DND-41 (cell line): ENCODE measurements at regions not wholly inside any gene's neighbourhood (a gene's known extent, or its start where the extent isn't known, plus 50 kb on each side); places are given as distances from the start of the nearest gene placed in this dataset.

Experiments
- ATAC-seq: fragments of 200-7000 bp; cut with Tn5 transposase; 3 replicates; pipeline ENCODE4 v1.9.1; 2021; ENCODE audit warnings: low read depth; ENCODE audit not compliant: insufficient read depth
- DNase-seq: peaks from one replicate; pipeline ENCODE4 v3.0.0-alpha.2; 2020
- H2AFZ ChIP-seq: 2 replicates; pipeline ENCODE4 v1.6.0; 2012; ENCODE audit warnings: low read depth, low read length
- H3K27ac ChIP-seq: 2 replicates; pipeline ENCODE4 v1.5.1; 2012; ENCODE audit warnings: low read length, inconsistent platforms
- H3K27me3 ChIP-seq: fragments of 200-600 bp; sonication (generic); 2 replicates; pipeline ENCODE4 v1.6.0; 2012; ENCODE audit warnings: low read length, mild to moderate bottlenecking, inconsistent platforms; ENCODE audit not compliant: insufficient read depth, poor library complexity
- H3K36me3 ChIP-seq: 2 replicates; pipeline ENCODE4 v1.5.1; 2012; ENCODE audit warnings: low read length, inconsistent platforms; ENCODE audit not compliant: insufficient read depth
- H3K4me1 ChIP-seq: 2 replicates; pipeline ENCODE4 v1.5.1; 2012; ENCODE audit warnings: mild to moderate bottlenecking, low read length; ENCODE audit not compliant: insufficient read depth
- H3K4me2 ChIP-seq: 2 replicates; pipeline ENCODE4 v1.6.0; 2012; ENCODE audit warnings: mild to moderate bottlenecking, moderate library complexity, low read length, inconsistent platforms; ENCODE audit not compliant: insufficient read depth
- H3K4me3 ChIP-seq, 2 experiments: fragments of 200-600 bp in 1 of 2; shearing (Covaris generic) in 1 of 2; 2 replicates each; pipeline ENCODE4 v1.5.1; 2012 to 2016; ENCODE audit warnings: inconsistent platforms in 2 of 2, low read length in 2 of 2, mild to moderate bottlenecking in 2 of 2, low read depth in 1 of 2, moderate library complexity in 1 of 2
- H3K79me2 ChIP-seq: 2 replicates; pipeline ENCODE4 v1.6.0; 2012; ENCODE audit warnings: low read length, inconsistent platforms; ENCODE audit not compliant: insufficient read depth
- H3K9ac ChIP-seq: 2 replicates; pipeline ENCODE4 v1.6.0; 2012; ENCODE audit warnings: low read depth, mild to moderate bottlenecking, inconsistent platforms, low read length, moderate library complexity
- H3K9me3 ChIP-seq: 2 replicates; pipeline ENCODE4 v1.5.1; 2012; ENCODE audit warnings: low read length, moderate library complexity, mild to moderate bottlenecking, inconsistent platforms; ENCODE audit not compliant: insufficient read depth, severe bottlenecking
- H4K20me1 ChIP-seq: 2 replicates; pipeline ENCODE4 v1.6.0; 2012; ENCODE audit warnings: low read length; ENCODE audit not compliant: insufficient read depth
- EZH2 ChIP-seq: IDR thresholded peaks from 3 replicates; pipeline ENCODE4 v1.6.1; 2012; ENCODE audit warnings: borderline replicate concordance, low read depth, mild to moderate bottlenecking, moderate library complexity, low read length, inconsistent platforms; ENCODE audit not compliant: severe bottlenecking
- TF ChIP-seq, protein P1 (sequence below): IDR thresholded peaks from 2 replicates; pipeline ENCODE4 v1.5.1; 2012; ENCODE audit warnings: borderline replicate concordance, low read length, moderate library complexity, mild to moderate bottlenecking; ENCODE audit not compliant: poor library complexity, severe bottlenecking; ENCODE audit errors: extremely low read depth

DNA sequence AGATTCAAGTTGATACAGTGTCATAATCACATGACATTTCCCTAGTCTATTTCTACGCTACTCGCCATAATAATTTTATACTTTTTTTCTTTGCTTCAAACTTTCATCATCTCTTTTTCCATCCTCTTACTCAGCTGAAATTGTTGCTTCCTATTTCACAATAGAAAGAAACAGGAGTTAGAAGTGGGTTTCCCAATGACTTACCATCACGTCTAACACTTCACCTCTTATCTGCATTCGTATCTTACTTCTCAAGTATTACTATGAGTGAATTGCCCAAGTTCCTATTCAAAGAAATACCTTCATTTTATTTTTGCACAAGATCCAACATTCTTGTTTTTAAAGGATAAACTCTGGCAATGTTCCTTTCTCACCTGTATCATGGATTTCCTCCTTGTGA is 1539.9 kb downstream of the SI start:
- Histone ChIP-seq H3K27ac (no peak overlapping the region), H4K20me1 (no peaks in the 10 kb centered on the region), H3K27me3 (no peaks in the 10 kb centered on the region), H3K4me1 (no peaks in the 10 kb centered on the region), H3K36me3 (no peaks in the 10 kb centered on the region), H3K9me3 (no peaks in the 10 kb centered on the region), H3K4me2 (no peak overlapping the region), H3K9ac (no peak overlapping the region), H2AFZ (no peak overlapping the region), H3K4me3 (no peak overlapping the region), H3K79me2 (no peaks in the 10 kb centered on the region)
- DNase-seq (no peak), ATAC-seq (no peak)
- no peak for TF ChIP-seq EZH2
- TF ChIP-seq, protein P1, sequence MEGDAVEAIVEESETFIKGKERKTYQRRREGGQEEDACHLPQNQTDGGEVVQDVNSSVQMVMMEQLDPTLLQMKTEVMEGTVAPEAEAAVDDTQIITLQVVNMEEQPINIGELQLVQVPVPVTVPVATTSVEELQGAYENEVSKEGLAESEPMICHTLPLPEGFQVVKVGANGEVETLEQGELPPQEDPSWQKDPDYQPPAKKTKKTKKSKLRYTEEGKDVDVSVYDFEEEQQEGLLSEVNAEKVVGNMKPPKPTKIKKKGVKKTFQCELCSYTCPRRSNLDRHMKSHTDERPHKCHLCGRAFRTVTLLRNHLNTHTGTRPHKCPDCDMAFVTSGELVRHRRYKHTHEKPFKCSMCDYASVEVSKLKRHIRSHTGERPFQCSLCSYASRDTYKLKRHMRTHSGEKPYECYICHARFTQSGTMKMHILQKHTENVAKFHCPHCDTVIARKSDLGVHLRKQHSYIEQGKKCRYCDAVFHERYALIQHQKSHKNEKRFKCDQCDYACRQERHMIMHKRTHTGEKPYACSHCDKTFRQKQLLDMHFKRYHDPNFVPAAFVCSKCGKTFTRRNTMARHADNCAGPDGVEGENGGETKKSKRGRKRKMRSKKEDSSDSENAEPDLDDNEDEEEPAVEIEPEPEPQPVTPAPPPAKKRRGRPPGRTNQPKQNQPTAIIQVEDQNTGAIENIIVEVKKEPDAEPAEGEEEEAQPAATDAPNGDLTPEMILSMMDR = no peak

DNA sequence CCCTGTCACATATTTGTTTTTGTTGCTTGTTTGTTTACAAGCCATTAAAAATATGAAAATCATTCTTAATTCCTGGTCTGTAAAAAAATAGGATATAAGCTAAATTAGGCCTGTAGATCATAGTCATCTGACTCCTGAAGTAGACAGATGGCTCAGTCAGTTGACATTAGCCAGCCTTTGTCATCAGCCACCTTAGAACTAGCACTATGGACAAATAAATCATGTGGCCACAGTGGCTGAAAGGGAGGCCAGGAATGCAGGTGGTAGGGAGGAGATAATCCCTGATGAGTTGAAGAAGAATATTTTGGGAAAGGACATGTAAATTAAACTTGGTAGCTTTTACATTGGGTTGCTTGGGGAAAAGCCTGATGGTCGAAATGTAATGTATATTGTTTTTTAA is 1544.9 kb downstream of the SI start:
- Histone ChIP-seq H3K4me3 (no peak overlapping the region), H3K79me2 (no peaks in the 10 kb centered on the region), H3K9ac (no peak overlapping the region), H3K4me2 (no peak overlapping the region), H3K9me3 (no peaks in the 10 kb centered on the region), H3K27me3 (no peaks in the 10 kb centered on the region), H3K27ac (no peak overlapping the region), H2AFZ (no peak overlapping the region), H3K36me3 (no peaks in the 10 kb centered on the region), H4K20me1 (no peaks in the 10 kb centered on the region), H3K4me1 (no peaks in the 10 kb centered on the region)
- TF ChIP-seq, protein P1 = no peak
- TF ChIP-seq EZH2 = no peak
- DNase-seq (no peak), ATAC-seq (no peak)

DNA sequence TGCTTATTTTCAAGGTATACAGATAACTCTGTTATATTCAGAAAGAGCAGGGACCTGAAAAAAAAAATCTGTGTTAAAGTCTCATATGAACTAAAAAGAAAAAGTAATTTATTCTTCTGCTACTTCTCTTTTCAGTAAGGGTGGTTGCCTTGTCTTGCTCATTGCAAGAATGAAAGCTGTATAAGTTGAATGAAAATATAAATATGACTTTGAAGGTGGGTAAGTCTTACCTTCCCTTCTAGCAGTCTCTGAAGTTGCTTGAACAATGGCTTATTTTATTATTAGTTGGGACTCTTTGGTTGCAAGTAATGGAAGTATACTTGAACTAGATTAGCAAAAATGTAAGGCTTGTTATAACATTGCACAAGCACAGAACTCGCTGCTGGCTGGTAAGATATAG is 1554.9 kb downstream of the SI start:
- H3K4me1 ChIP-seq = no peaks in the 10 kb centered on the region
- no peak overlapping the region for H3K4me2 ChIP-seq
- ATAC-seq (no peak), DNase-seq (no peak)
- no peaks in the 10 kb centered on the region for H3K36me3 ChIP-seq
- TF ChIP-seq EZH2 = no peak
- TF ChIP-seq, protein P1 = no peak
- H3K9ac ChIP-seq = no peak overlapping the region
- no peaks in the 10 kb centered on the region for H3K27me3 ChIP-seq
- H4K20me1 ChIP-seq = no peaks in the 10 kb centered on the region
- H3K9me3 ChIP-seq = no peaks in the 10 kb centered on the region
- H2AFZ ChIP-seq = no peak overlapping the region
- no peak overlapping the region for H3K4me3 ChIP-seq
- no peak overlapping the region for H3K27ac ChIP-seq
- H3K79me2 ChIP-seq = no peaks in the 10 kb centered on the region

DNA sequence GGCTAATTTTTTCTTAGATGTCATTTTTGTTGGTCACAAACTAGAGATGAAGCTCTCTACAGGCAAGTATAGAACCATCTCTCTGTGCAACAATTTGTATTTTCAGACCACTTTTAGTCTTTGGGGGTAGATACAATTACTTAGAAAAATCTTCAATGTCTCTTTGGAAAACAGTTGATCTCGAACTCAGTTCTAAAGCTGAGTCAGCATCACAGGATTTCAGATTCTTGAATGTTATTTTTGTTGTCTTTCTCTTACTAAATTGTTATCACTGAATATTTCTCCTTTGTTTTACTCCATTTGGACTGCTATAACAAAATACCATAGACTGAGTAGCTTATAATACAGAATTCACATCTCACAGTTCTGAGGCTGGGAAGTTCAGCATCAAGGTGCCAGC is 1557.0 kb downstream of the SI start:
- no peaks in the 10 kb centered on the region for H3K9me3 ChIP-seq
- no peak overlapping the region for H3K4me2 ChIP-seq
- no peaks in the 10 kb centered on the region for H3K79me2 ChIP-seq

More for the DNA sequence above, 1557.0 kb downstream of the SI start:
- H3K36me3 ChIP-seq = no peaks in the 10 kb centered on the region
- no peaks in the 10 kb centered on the region for H3K27me3 ChIP-seq
- no peak overlapping the region for H3K27ac ChIP-seq
- DNase-seq (no peak), ATAC-seq (no peak)
- no peaks in the 10 kb centered on the region for H3K4me1 ChIP-seq
- TF ChIP-seq, protein P1 = no peak
- TF ChIP-seq EZH2 = no peak
- no peak overlapping the region for H3K4me3 ChIP-seq
- no peak overlapping the region for H3K9ac ChIP-seq
- no peak overlapping the region for H2AFZ ChIP-seq
- no peaks in the 10 kb centered on the region for H4K20me1 ChIP-seq
